ENCODE measurements at regions not wholly inside any gene's neighbourhood (a gene's known extent, or its start where the extent isn't known, plus 50 kb on each side); places are given as distances from the start of the nearest gene placed in this dataset.

- Histone ChIP-seq H3K9me3 (ENCODE audit: control insufficient read depth in 4 of 4, low read length in 3 of 4) (no peaks in the 10 kb centered on the region), H3K36me3 (ENCODE audit: control insufficient read depth in 4 of 4, insufficient read depth in 3 of 4, low read depth in 1 of 4, low read length in 3 of 4) (no peaks in the 10 kb centered on the region), H3K27me3 (ENCODE audit: control insufficient read depth in 4 of 4, insufficient read depth in 4 of 4, low read length in 3 of 4) (peaks cover 0 to 3% (median 0%) of the 10 kb centered on the region in 4 donors), H3K9ac (ENCODE audit: low read depth in 1 of 2, low read length in 2 of 2) (no peak overlapping the region), H3K4me1 (ENCODE audit: control insufficient read depth in 4 of 4, insufficient read depth in 4 of 4, low read length in 3 of 4) (no peaks in the 10 kb centered on the region), H3K27ac (ENCODE audit: low read depth in 1 of 2, low read length in 2 of 2) (no peak overlapping the region), H3K4me3 (ENCODE audit: low read depth in 1 of 3, low read length in 3 of 3) (no peak overlapping the region)
- no peak for DNase-seq (ENCODE audit: low spot score)
- WGBS = 54% methylated on average over 3 of the region's 3 CpGs
- TF ChIP-seq REST (IDR thresholded peaks at IDR 0.05) = no peak
- no peak for TF ChIP-seq YY1 (IDR thresholded peaks at IDR 0.05)
- TF ChIP-seq FOXA2 (IDR thresholded peaks at IDR 0.05) = no peak
- no peak for TF ChIP-seq HNF4G (IDR thresholded peaks at IDR 0.05)
- TF ChIP-seq ZBTB33 (IDR thresholded peaks at IDR 0.05) = no peak
- no peak for TF ChIP-seq MAX (IDR thresholded peaks at IDR 0.05)
- no peak for TF ChIP-seq RXRA (IDR thresholded peaks at IDR 0.05)
- no peak for TF ChIP-seq TAF1 (conservative IDR thresholded peaks at IDR 0.05)
- TF ChIP-seq SP1 (IDR thresholded peaks at IDR 0.05) = no peak
- TF ChIP-seq FOXA1 (IDR thresholded peaks at IDR 0.05) = no peak
- TF ChIP-seq RAD21 (IDR thresholded peaks at IDR 0.05) = no peak
- TF ChIP-seq GABPA (IDR thresholded peaks at IDR 0.05 in 1 of 2, conservative IDR thresholded peaks at IDR 0.05 in 1 of 2) = no peak
- TF ChIP-seq HNF4A (conservative IDR thresholded peaks at IDR 0.05) = no peak
- TF ChIP-seq EGR1 (IDR thresholded peaks at IDR 0.05; ENCODE audit: low read depth in 2 of 2) = no peak
- TF ChIP-seq JUND (IDR thresholded peaks at IDR 0.05) = no peak
- TF ChIP-seq CTCF (IDR thresholded peaks at IDR 0.05; ENCODE audit: low read depth, low read length, missing input control) = no peak
Measured at GRCh38 chr18:74023220-74023619, 124.4 kb downstream of the FBXO15 start.

- Histone ChIP-seq H3K36me3 (ENCODE audit: control insufficient read depth in 4 of 4, insufficient read depth in 3 of 4, low read depth in 1 of 4, low read length in 3 of 4) (no peaks in the 10 kb centered on the region), H3K9me3 (ENCODE audit: control insufficient read depth in 4 of 4, low read length in 3 of 4) (no peaks in the 10 kb centered on the region), H3K4me1 (ENCODE audit: control insufficient read depth in 4 of 4, insufficient read depth in 4 of 4, low read length in 3 of 4) (no peaks in the 10 kb centered on the region), H3K27ac (ENCODE audit: low read depth in 1 of 2, low read length in 2 of 2) (no peak overlapping the region), H3K9ac (ENCODE audit: low read depth in 1 of 2, low read length in 2 of 2) (no peak overlapping the region), H3K4me3 (ENCODE audit: low read depth in 1 of 3, low read length in 3 of 3) (no peak overlapping the region), H3K27me3 (ENCODE audit: control insufficient read depth in 4 of 4, insufficient read depth in 4 of 4, low read length in 3 of 4) (peaks cover 0 to 4% (median 2%) of the 10 kb centered on the region in 4 donors)
- WGBS = 82% methylated on average over 3 of the region's 3 CpGs
- no peak for DNase-seq (ENCODE audit: low spot score)
- TF ChIP-seq REST (IDR thresholded peaks at IDR 0.05) (no peak), GABPA (IDR thresholded peaks at IDR 0.05 in 1 of 2, conservative IDR thresholded peaks at IDR 0.05 in 1 of 2) (no peak), RXRA (IDR thresholded peaks at IDR 0.05) (no peak), RAD21 (IDR thresholded peaks at IDR 0.05) (no peak), TAF1 (conservative IDR thresholded peaks at IDR 0.05) (no peak), MAX (IDR thresholded peaks at IDR 0.05) (no peak), SP1 (IDR thresholded peaks at IDR 0.05) (no peak), YY1 (IDR thresholded peaks at IDR 0.05) (no peak), ATF3 (IDR thresholded peaks at IDR 0.05) (no peak), NR2F2 (IDR thresholded peaks at IDR 0.05) (no peak), FOXA1 (IDR thresholded peaks at IDR 0.05) (no peak), JUND (IDR thresholded peaks at IDR 0.05) (no peak), EGR1 (IDR thresholded peaks at IDR 0.05; ENCODE audit: low read depth in 2 of 2) (no peak), HNF4A (conservative IDR thresholded peaks at IDR 0.05) (no peak)
Measured at GRCh38 chr18:74019864-74020263, 127.8 kb downstream of the FBXO15 start.

All from liver (tissue), 8 donors.